Lung (tissue), 11 donors: ENCODE measurements at regions not wholly inside any gene's neighbourhood (a gene's known extent, or its start where the extent isn't known, plus 50 kb on each side); places are given as distances from the start of the nearest gene placed in this dataset.
"Not testable (repeated sequence)": the region's sequence is repeated elsewhere in the genome, so short reads cannot be mapped to it uniquely, and the experiment has no call there.

Source experiments
- ATAC-seq: fragments of 200-7000 bp; cut with Tn5 transposase; one replicate; pipeline ENCODE4 v1.9.1; 2020; ENCODE audit warnings: moderate number of reproducible peaks; ENCODE audit not compliant: insufficient read depth, low FRiP score
- DNase-seq, 3 donors: peaks; one replicate each; pipeline ENCODE4 v3.0.0-alpha.2; 2013 to 2017
- H3K27ac ChIP-seq, 2 donors: one replicate each; pipeline ENCODE4 v1.5.1; 2013; ENCODE audit warnings: mild to moderate bottlenecking in 2 of 2, moderate library complexity in 2 of 2, control low read depth in 1 of 2, inconsistent platforms in 1 of 2, low read depth in 1 of 2, low read length in 1 of 2
- H3K27me3 ChIP-seq, 3 donors: one replicate each; pipeline ENCODE4 v1.5.1; 2013; ENCODE audit warnings: low read length in 2 of 3; ENCODE audit not compliant: control insufficient read depth in 3 of 3, insufficient read depth in 3 of 3
- H3K36me3 ChIP-seq, 4 donors: one replicate each; pipeline ENCODE4 v1.5.1; 2013; ENCODE audit warnings: low read length in 4 of 4, mild to moderate bottlenecking in 1 of 4, moderate library complexity in 1 of 4; ENCODE audit not compliant: control insufficient read depth in 4 of 4, insufficient read depth in 4 of 4
- H3K4me1 ChIP-seq, 5 donors: one replicate each; pipeline ENCODE4 v1.5.1; 2013; ENCODE audit warnings: low read length in 5 of 5, mild to moderate bottlenecking in 2 of 5, moderate library complexity in 1 of 5; ENCODE audit not compliant: control insufficient read depth in 5 of 5, insufficient read depth in 5 of 5
- H3K4me3 ChIP-seq: one replicate; pipeline ENCODE4 v1.5.1; 2013; ENCODE audit warnings: mild to moderate bottlenecking, control low read depth, moderate library complexity
- H3K9ac ChIP-seq, 2 donors: one replicate each; pipeline ENCODE4 v1.5.1; 2013; ENCODE audit warnings: low read length in 2 of 2, control low read depth in 1 of 2; ENCODE audit not compliant: insufficient read depth in 1 of 2
- H3K9me3 ChIP-seq, 4 donors: one replicate each; pipeline ENCODE4 v1.5.1; 2013; ENCODE audit warnings: low read length in 3 of 4, mild to moderate bottlenecking in 1 of 4, moderate library complexity in 1 of 4; ENCODE audit not compliant: control insufficient read depth in 4 of 4, insufficient read depth in 3 of 4
- CTCF ChIP-seq: IDR thresholded peaks from 2 replicates; pipeline ENCODE4 v1.5.1; 2012; ENCODE audit warnings: mild to moderate bottlenecking; ENCODE audit errors: control extremely low read depth, extremely low read depth
- WGBS, 2 donors: extraction: QIAGEN DNeasy Blood & Tissue Kit; methylation state at CpG; one replicate each; pipeline ENCODE4 v1.1.7; 2013; 5-methylcytosine and 5-hydroxymethylcytosine counted together
- donor health status: control.
- donor health status: control.
- donor health status: Bipolar disorder and iron deficiency.
- donor health status: healthy.
- donor health status: DM: yes; HTN: yes; CAD: no.

GRCh38 chr3:166837535-166837934 is 542.6 kb downstream of the ZBBX start:
- Histone ChIP-seq H3K27me3 (no peaks in the 10 kb centered on the region), H3K36me3 (no peaks in the 10 kb centered on the region), H3K9me3 (no peaks in the 10 kb centered on the region), H3K27ac (no peak overlapping the region), H3K9ac (no peak overlapping the region), H3K4me1 (peaks cover 0 to 5% (median 0%) of the 10 kb centered on the region in 5 donors), H3K4me3 (no peak overlapping the region)
- no peak for TF ChIP-seq CTCF
- DNase-seq = peak in 1 of 3 donors; percentile 2
- no peak for ATAC-seq
- 70 to 81% methylated on average over 4 of the region's 4 CpGs for WGBS, 2 donors

GRCh38 chr3:166836836-166837235 is 543.3 kb downstream of the ZBBX start:
- peak; percentile 24 to 91 (median 90) for DNase-seq
- Histone ChIP-seq H3K4me1 (peaks cover 0 to 5% (median 0%) of the 10 kb centered on the region in 5 donors), H3K27me3 (no peaks in the 10 kb centered on the region), H3K9ac (no peak overlapping the region), H3K36me3 (no peaks in the 10 kb centered on the region), H3K27ac (no peak overlapping the region), H3K9me3 (no peaks in the 10 kb centered on the region), H3K4me3 (no peak overlapping the region)
- 76 to 89% methylated on average over 1 of the region's 1 CpG for whole genome bisulfite sequencing, 2 donors
- no peak for ATAC-seq
- TF ChIP-seq CTCF = no peak

GRCh38 chr3:166829896-166830295 is 550.2 kb downstream of the ZBBX start:
- no peak for TF ChIP-seq CTCF
- WGBS, 2 donors = 57 to 79% methylated on average over 3 of the region's 3 CpGs
- H3K9me3 ChIP-seq = no peaks in the 10 kb centered on the region
- H3K4me3 ChIP-seq = no peak overlapping the region
- ATAC-seq (peak; percentile 77), DNase-seq (peak; percentile 21 to 80 (median 61))
- H3K36me3 ChIP-seq = no peaks in the 10 kb centered on the region
- H3K27me3 ChIP-seq = no peaks in the 10 kb centered on the region
- no peak overlapping the region for H3K27ac ChIP-seq
- H3K9ac ChIP-seq = no peak overlapping the region
- H3K4me1 ChIP-seq = no peaks in the 10 kb centered on the region

- TF ChIP-seq CTCF = no peak
- H3K4me1 ChIP-seq = no peaks in the 10 kb centered on the region
Measured at GRCh38 chr3:166818464-166818863, 561.6 kb downstream of the ZBBX start.

GRCh38 chr3:166817269-166817668 is 562.8 kb downstream of the ZBBX start:
- not testable (repeated sequence) for H3K4me1 ChIP-seq, H3K9me3 ChIP-seq, H3K4me3 ChIP-seq, H3K9ac ChIP-seq, H3K27me3 ChIP-seq, ATAC-seq, H3K27ac ChIP-seq, DNase-seq, H3K36me3 ChIP-seq
- 91 to 95% methylated on average over 6 of the region's 6 CpGs for WGBS, 2 donors

More at GRCh38 chr3:166818464-166818863, 561.6 kb downstream of the ZBBX start:
- Histone ChIP-seq H3K4me3 (no peak overlapping the region), H3K36me3 (no peaks in the 10 kb centered on the region), H3K9ac (no peak overlapping the region), H3K27me3 (no peaks in the 10 kb centered on the region), H3K27ac (no peak overlapping the region), H3K9me3 (no peaks in the 10 kb centered on the region)
- DNase-seq (peak in 1 of 3 donors; percentile 55), ATAC-seq (no peak)
